Cardiac septum (tissue), 1 donor: ENCODE measurements at regions not wholly inside any gene's neighbourhood (a gene's known extent, or its start where the extent isn't known, plus 50 kb on each side); places are given as distances from the start of the nearest gene placed in this dataset.

Source experiments
- DNase-seq: peaks from one replicate; pipeline ENCODE4 v3.0.0-alpha.2; 2020; ENCODE audit warnings: low spot score
- intact Hi-C: fragments of 100-400 bp; cut with DNase I; formaldehyde crosslinking; loops from one replicate; pipeline ENCODE4 v1.14.0; 2022
- donor health status: DM: no; HTN: no; CAD: no.

DNA sequence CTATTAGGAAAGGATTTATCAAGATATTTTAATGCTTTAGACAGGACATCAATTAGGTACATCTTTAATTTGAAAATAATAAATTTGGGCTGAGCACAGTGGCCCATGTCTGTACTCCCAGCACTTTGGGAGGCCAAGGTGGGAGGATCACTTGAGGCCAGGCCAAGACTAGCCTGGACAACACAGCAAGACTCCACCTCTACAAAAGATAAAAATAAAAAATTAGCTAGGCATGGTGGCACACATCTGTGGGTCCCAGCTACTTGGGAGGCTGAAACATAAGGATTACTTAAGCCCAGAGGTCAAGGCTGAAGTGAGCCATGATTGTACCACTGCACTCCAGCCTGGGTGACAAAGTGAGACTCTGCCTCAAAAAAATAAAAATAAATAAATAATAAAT, 59.6 kb upstream of the IRF2 start:
- intact Hi-C loops, result loop anchor here (10.0 kb wide), 2 partner anchors 119 to 201 kb away; partner anchors contain the start of gene CENPU
- DNase-seq, result no peak

- intact Hi-C loops, result loop anchor here (10.0 kb wide), 2 partner anchors 116 to 204 kb away; partner anchors contain the start of gene CENPU
- DNase-seq, result no peak
Observed at GRCh38 chr4:184531008-184531407, 56.7 kb upstream of the IRF2 start.

GRCh38 chr4:184529283-184529682, 54.9 kb upstream of the IRF2 start:
- no peak for DNase-seq
- intact Hi-C loops, result no loop called here

GRCh38 chr4:184528713-184529112, 54.4 kb upstream of the IRF2 start:
- DNase-seq, result no peak
- intact Hi-C loops, result no loop called here

DNA sequence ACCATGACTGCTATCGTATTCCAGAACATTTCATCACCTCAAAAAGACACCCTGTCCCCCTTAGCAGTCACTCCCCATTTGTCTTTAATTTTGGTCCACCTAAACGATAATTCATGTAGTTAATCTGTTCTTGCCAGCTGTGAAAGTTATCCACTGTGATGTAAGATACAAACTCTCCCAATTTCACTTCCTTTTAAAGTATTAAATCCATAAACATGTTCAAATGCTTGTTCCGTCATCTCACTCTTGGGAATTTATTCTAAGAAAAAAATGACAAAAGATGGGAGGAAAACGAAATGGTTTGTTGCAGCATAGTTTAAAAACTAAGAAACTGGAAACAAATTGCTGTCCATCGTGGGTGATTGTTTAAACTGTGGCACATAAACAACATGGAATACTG, 53.7 kb upstream of the IRF2 start:
- intact Hi-C loops, result no loop called here
- DNase-seq, result no peak

- no peak for DNase-seq
- intact Hi-C loops, result no loop called here
Observed at GRCh38 chr4:184526228-184526627, 51.9 kb upstream of the IRF2 start.
